ENCODE measurements at regions not wholly inside any gene's neighbourhood (a gene's known extent, or its start where the extent isn't known, plus 50 kb on each side); places are given as distances from the start of the nearest gene placed in this dataset.
"Not testable (repeated sequence)": the region's sequence is repeated elsewhere in the genome, so short reads cannot be mapped to it uniquely, and the experiment has no call there.

DNA sequence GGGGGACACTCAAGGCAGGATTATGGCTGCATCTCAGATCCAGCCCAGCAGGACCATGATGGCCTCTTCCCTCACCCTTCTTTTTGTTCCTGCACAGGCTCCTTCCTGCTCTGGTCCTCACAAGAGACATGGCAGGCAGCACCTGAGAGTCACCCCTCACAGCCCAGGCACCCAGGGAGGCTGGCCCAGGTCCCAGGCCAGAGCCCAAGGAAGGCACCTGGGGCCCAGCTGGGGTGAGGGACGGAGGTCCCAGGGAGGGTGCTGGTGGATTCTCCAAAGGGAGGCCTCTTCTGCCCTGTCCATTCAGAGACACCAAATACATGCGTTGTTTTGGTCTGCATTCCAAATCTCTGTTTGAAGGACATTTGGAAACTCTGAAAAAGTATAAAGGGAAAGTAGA lies 285.4 kb upstream of the HS6ST1 start:
- DNase-seq: no peak

DNA sequence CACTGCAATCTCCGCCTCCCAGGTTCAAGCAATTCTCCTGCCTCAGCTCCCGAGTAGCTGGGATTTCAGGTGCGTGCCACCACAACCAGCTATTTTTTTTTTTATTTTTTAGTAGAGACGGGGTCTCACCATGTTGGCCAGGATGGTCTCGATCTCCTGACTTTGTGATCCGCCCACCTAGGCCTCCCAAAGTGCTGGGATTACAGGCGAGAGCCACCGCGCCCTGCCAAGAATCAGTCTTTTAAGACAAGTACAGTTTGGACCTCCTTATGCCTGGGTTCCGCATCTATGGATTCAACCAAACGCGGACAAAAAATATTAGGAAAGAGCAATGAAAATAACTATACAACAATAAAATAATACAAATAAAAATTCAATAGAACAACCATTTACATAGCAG lies 285.9 kb upstream of the HS6ST1 start:
- DNase-seq: not testable (repeated sequence)

DNA sequence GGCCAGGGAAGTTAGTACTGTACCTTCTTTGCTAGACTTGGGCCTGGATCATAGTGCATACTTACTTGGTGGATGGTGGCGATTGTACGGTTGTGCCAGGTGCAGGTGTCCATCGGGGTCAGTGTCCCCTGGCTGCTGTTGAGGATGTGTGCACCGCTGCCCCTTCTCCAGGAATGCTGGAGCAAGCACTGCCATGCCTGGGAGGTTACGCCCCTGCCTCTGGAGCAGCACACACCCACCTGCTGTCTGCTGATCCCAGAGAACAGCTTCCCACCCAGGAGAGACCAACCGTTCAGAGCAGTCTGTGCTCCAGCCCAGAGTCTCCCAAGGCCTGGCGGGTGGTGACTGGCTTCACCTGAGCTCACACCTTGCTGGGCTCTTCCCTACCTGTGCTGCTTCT lies 286.8 kb upstream of the HS6ST1 start:
- no peak for DNase-seq

DNA sequence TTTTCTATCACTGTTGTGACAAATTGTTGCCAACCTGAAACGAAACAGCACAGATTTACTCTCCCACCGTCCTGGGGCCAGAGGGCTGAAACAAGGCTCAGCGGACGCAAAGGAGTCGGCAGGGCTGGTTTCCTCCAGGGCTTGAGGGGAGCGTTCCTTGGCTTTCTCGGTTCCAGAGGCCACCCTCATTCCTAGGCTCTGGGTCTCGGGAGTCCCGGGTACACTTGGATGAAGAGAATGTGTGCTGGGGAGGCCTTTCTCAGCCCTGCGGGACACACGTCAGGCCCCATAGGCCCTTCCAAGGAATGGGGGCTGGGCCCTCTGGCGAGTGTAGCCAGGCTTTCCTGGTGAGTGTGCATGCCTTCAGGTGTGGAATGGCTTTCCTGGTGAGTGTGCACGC lies 287.3 kb upstream of the HS6ST1 start:
- no peak for DNase-seq

DNA sequence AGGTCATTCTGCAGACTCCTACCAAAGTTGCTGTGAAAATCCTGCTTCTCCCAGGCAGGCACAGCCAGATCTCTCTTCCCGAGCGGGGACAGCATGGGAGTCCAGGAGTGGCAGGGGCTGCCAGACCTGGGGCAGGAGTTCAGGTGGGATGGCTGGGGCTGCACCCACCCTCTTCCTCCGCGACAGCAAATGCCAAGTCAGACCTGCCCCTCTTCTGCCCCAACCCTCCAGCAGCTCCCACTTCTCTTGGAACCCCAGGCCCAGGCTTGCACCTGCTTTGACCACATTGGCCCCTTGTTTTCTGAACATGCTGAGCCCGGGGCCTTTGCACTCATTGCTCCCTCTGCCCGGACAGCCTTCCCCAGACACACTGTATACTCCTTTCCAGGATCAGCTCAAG lies 288.2 kb upstream of the HS6ST1 start:
- no peak for DNase-seq

DNA sequence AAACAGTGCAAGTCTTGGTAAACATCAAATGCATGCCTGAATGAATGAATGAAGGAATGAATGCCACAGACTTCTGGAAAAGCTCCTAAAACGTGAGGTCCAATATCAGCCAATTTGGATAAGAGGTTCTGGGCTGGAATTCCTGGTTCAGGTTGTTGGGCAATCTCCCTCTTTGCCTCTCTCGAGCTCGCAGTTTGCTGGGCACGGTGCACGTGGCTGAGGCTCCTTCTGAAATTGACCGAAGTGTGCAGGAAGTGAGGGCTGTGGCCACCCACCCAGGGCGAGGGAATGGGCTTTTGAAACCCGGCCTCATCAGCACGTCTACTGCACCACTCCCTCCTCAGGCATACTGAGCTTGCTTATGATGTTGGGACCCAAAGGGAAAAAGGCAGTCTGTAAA lies 288.8 kb upstream of the HS6ST1 start:
- DNase-seq: no peak

DNA sequence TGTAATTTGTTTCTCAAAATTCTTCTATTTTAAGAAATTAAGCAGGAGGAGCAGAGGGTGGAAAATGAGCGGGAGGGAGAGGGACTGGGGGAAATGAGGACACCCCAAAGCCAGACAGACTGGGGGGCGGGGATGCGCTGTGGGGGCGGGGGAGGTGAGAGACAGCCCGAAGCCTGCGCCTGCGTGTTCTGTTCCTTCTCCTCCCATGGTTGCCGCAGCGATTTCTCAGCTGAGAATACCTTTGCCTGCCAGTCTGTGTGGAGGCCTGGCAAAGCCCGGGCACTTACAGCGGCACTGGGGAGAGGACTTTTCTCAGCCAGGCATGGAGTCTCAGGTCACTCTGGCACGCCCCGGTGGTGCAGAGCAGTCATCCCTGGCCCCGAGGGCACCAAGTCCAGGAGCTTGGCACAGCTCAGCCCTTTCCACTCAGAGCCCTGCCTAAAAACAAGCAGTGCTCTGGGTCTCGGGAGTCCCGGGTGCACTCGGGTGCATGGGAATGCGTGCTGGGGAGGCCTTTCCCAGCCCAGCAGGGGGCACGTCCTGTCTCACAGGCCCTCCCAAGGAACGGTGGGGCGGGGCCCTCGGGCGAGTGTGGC lies 289.3 kb upstream of the HS6ST1 start:
- DNase-seq: peak; percentile 4

DNA sequence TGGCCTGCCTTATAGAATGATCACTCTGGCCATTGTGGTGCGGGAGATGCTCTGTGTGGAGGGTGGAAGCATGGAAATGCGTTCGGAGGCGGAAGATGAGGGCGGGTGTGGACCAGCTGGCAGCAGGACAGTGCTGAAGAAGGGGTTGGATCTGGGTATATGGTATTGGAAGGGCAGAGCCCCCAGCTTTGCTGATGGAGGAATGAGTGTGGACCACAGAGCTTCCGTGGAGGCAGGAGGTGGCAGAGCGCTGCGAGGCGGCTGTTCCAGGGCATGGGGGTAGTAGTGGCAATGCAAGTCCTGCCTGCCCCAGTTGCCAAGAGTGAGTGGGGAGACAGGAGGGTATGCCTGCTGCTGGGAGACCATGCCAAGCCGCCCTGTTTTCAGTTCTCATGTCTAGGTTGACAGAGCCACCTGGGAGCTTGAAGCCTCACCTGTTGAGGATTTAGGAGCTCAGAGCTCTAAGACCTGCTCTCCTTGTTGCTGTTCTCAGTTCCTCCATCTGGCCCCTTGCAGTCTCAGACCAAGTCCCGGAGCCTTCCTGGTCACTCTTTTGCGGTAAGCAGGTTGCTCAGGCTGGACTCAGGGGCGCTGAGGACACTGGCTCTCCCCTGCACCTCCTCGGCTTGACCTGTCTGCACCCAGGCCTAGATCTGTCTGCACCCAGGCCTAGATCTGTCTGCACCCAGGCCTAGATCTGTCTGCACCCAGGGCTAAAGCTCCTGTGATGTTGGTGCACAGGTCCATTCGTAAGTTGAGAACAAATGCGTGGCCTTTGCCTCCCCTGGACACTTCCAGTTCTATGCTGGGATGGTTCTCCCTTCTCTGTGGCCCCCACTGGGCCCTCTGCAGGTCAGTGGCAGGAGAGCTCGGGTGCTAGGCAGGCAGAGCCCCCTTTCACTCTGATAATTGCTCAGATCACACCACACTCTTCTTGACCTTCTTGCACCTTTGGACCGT lies 290.5 kb upstream of the HS6ST1 start:
- no peak for DNase-seq

DNA sequence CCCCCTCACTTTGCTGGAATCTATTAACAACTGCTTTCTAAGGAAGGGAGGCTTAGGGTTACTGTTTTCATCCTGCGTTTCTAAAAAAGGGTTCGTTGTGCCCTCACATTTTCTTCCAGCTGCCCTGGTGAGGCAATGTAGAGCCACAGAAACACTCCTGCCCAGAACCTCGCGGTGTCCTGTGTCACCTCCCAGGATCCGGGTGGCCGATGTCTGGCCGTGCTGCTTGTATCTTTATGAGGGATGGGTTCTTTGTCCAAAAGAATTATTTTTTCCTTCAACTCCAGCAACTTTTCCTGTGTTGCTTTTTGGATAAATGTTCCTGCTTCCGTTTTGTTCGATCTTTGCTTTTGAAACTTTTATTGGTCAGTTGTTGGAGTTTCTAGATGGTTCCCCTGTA lies 291.8 kb upstream of the HS6ST1 start:
- DNase-seq: no peak

DNA sequence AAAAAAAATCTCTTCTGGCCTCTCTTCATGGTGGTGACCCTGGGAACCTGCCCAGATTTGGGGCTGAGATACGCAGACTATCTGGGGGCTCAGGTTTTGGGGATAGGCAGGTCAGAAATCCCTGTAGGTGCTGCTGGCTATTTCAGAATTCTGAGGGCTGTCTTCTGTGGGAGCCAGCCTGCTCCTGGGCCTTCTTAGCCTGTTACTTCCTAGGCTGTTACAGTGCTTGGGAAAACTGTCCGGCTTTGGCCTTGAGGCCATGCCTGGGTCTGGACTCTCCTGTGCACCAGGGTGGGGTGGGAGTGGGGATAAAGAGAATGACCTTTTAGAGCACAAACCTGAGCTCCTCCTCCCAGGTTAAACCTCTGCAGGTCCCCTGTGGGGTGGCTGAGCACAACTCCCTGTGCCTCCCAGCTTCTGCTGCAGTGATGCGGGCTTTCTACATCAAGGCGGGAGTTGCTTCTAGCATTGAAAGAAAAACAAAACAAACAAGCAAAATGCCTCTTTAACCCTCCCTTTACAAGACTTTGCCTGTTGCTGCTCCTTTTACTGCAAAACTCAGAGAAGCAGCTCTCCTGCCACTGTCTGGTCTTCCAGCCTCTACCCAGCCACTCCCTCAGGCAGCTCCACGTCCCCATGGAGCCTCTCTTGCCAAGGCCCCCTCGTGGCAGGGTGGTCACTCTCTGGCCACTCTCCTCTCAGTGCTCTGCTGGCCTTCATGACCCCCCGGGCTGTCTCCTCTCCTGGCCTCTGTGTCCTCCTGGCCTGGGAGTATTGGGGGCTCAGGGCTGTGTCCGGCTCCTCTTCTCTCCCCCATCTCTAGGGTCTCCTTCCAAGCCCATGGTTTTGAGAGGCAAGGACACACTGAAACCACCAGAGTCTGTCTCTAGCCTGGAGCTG lies 293.0 kb upstream of the HS6ST1 start:
- DNase-seq: no peak

DNA sequence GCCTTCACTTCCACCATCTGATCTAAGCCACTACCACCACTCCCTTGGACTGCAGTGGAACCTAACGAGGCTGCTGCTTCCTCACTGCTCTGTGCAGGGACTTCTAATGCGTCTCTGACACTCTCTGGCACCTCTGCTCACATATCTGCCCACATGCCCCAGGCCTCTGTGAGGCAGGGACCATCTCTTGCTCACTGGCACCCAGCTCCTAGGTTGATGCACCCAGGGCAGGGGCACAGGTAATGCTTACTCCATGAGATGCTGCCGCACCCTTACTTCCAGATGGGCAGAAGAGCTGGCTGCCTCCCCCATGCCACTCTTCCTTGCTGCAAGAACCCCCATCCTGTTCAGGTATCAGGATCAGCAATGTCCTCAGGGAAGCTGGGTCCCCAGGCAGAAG lies 294.0 kb upstream of the HS6ST1 start:
- DNase-seq: no peak

DNA sequence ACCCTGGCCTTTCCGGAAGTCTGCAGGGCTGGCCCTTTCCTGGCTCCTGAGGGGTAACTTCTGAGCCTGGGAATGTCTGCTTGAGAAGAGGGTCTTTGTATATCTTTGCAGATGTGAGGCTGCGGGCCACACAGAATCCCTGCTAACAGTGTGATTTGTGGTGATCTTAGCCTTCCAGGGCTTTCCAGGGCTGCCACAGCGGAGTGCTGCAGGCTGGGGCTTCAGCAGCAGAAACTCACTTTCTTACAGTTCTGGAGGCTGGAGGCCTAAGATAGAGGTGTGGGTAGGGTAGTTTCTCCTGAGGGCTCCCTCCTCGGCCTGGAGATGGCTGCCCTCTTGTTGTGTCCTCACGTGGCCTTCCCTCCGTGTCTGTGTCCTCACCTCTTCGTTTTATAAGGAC lies 294.7 kb upstream of the HS6ST1 start:
- no peak for DNase-seq

DNA sequence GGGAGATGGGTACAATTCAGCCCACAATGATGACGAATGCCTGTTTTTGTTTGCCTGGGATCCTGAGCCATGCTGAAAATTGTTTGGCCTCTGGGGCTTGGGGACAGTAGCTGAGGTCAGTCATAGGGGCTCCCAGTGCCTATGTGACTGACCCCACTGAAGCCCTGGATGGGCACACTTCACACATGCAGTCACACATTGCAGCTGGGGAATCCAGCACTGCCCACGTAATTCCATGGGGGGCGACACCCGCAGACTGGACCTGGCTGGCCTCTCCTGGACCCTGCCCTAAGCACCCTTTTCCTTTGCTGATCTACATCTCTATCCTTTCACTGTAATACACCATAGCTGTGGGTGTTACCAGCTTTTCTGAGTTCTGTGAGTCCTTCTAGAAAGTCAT lies 295.2 kb upstream of the HS6ST1 start:
- DNase-seq: no peak

DNA sequence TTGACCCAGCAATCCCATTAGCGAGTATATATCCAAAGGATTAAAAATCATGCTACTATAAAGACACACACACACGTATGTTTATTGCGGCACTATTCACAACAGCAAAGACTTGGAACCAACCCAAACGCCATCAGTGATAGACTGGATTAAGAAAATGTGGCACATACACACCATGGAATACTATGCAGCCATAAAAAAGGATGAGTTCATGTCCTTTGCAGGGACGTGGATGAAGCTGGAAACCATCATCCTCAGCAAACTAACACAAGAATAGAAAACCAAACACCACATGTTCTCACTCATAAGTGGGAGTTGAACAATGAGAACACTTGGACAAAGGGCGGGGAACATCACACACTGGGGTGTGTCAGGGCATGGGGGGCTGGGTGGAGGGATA lies 296.2 kb upstream of the HS6ST1 start:
- DNase-seq: not testable (repeated sequence)

DNA sequence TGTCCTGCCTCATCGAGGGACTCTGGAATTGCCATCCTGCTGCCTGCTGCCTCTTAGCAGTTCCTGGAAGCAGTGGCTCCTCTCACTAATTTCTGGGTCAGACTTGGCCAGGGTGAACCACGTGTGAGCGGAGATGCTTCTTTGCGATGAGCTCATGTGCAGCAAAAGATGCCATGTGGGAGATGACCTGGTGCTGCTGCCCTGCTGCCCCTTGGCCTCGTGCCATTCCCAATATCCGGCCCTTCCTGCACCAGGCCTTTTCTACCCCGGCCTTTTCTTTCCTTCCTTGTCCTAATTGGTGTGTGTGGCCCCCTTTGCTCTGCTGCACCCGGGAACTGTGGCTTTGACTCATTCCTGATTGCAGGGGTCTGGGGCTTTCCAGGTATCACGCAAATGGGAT lies 296.9 kb upstream of the HS6ST1 start:
- DNase-seq: no peak

DNA sequence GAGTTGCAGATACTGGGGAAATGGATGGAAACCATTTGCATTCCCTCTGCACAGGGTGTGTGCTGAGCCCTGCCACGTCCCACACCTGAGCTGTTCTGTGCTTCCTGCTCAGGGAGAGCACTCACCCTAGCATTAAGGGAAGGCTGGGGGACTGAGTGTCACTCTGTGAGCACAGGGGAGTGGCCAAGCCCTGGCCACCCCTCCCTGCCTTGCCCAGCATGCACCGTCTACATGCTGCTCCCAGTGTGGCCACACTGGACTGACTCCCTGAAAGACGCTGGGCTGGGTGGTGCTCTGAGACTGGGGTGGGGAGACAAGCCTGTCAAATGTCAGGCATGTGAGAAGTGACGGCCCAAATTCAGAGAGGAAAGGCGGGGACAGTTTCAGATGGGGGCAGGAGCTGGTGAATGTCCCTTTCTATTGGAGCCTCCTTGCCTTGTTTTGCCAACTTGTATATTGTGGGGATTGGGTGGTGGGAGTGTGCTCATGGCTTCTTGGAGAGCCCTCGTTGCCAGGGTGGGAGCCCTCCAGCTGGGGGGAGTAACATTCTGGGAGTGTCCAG lies 298.4 kb upstream of the HS6ST1 start:
- no peak for DNase-seq

DNA sequence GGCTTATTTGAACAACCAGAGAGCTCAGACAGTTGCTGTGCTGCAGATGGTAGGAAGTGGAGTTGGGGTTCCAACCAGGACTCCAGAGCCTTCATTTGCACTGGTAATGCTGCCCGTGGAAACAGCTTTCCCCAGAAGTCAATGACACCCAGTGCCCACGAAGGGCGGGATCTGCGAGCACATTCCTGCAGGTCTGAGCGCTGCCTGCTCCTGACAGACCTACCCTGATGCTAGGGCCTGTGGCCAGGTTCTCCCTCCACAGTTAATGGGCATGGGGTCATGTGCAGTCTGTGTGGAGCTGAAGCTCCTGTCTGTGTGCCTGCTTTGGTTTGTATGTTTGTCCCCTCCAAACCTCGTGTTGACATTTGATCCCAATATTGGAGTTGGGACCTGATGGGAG lies 299.0 kb upstream of the HS6ST1 start:
- no peak for DNase-seq

DNA sequence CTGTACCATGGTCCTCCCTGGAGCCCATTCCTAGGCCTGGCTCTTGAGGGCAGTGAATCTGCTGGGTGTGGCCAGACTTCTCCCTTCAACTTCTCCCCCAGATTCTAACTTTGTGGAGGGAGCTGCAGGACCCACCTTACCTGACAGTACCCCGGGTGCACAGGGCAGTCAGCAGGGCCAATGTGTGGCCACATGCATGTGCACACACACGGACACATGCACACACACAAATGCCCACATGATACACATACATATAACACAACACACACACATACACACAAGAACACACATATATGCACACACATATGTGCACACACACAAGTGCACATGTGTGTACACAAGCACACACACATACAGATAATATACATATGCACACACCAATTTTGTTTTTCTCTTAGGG lies 300.0 kb upstream of the HS6ST1 start:
- no peak for DNase-seq

DNA sequence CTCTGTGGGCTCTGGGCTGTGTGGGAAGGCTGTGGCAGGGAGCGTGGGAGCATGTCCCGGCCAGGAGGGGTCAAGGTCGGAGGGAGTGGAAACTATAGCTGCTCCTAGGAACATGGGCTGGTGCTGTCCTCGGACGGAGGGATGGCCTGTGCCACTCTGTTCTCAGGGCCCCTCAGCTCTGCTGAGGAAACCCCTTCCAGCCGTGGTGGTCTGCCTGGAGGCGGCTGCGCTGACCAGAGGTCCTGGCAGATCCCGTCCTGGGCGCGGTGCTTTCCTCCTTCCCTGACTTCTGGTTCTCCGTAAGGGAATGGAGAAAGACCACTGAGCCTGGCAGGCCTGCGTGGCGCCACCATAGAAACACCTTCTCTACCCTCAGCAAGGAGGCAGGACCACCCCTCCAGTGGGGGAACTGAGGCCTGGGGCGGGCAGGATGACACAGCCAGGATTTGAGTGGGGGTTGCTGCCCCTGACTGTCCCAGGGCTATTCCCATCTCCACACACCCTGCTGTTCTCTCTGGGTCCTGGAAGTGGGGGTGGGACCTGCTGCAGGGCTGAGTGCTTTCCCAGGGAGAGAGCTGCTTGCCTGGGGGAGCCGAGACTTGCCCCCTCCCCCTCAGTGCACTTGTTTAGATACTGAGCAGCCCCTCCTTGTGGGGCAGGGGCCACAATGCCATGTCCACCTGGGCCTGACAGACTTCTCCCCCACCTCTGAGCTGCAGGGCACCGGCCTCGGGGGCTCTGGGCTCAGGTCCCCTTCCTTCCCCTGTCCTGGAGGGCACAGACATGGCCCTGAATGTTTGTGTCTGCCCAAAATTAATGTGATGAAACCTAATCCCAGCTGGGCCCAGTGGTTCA lies 301.0 kb upstream of the HS6ST1 start:
- DNase-seq: no peak

DNA sequence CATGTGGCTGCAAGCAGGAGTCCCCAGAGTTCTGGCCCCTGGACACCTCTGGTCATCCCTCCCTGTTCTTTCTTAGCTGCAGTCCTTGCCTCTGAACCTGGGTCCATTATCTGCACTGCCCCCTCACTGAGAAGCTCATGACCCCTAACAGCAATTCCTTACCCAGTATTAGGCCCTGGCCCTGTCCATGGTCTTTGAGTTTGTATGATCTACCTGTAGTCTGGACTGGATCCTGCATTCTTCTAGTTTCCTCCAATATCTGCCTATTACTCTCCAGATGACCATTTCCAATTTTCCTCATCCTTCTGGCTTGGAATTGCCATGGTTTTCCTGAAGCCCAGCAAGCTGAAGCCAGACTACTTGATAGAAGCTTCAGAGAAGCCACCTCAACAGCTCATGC lies 302.4 kb upstream of the HS6ST1 start:
- no peak for DNase-seq

DNA sequence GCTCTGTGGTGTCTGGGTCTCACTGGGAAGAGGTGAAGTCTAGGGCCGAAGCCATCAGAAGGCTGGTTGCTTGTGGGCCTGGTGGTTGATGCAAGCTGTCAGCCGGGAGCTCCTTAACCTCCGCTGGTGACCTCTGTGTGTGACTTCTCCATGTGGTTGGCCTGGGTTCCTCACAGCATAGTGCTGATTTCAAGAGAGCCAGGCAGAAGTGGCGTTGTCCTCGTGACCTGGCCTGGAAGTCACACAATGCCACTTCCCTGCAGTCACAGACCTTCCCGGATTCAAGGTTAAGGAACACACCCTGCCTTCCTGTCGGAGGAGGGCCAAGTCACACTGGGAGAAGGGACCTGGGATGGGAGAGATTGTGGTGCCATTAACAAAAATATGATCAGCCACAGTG lies 303.7 kb upstream of the HS6ST1 start:
- peak; percentile 3 for DNase-seq

DNA sequence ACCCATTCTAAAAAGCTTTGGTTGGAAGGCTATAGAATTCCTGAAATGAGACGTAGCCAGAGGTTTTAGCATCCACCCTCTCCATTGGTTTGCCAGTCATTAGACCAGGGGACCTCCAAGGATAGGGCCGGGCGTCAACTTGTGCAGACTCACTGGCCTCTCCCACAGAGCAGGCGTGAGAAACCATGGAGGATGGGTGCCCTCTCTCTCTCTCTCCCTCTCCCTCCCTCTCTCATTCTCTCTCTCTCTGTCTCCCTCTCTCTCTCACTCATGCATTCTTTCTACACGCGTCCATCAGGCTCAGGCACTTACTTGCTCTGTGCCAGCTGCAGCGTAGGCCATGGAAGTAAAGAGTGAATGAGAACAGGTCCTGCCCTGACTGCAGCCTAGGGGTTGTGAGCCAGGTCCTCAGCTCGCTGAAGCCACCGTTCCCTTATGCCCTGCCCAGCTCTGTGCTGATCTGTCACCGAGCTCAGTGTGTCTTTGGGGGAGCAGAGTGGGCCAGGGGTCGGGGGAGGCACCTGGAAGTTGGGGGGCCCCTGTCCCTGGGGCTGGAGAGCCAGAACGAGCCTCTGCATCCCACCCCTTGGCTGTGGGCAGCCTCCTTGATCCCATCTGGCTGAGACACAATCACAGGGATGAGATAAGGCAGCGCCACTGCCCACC lies 304.4 kb upstream of the HS6ST1 start:
- DNase-seq: no peak
